Left ventricle myocardium inferior (tissue), 1 donor: ENCODE measurements at regions not wholly inside any gene's neighbourhood (a gene's known extent, or its start where the extent isn't known, plus 50 kb on each side); places are given as distances from the start of the nearest gene placed in this dataset.
"Not testable (repeated sequence)": the region's sequence is repeated elsewhere in the genome, so short reads cannot be mapped to it uniquely, and the experiment has no call there.

Experiments used
- DNase-seq: peaks from one replicate; pipeline ENCODE4 v3.0.0-alpha.2; 2020
- H3K27ac ChIP-seq: fragments of 200-600 bp; replicated peaks from 2 replicates; pipeline ENCODE4 v1.8.0; 2021
- H3K27me3 ChIP-seq: fragments of 200-600 bp; 2 replicates; pipeline ENCODE4 v1.8.0; 2021; ENCODE audit warnings: low read depth
- H3K36me3 ChIP-seq: fragments of 200-600 bp; 2 replicates; pipeline ENCODE4 v1.8.0; 2021
- H3K4me1 ChIP-seq: fragments of 200-600 bp; 2 replicates; pipeline ENCODE4 v1.8.0; 2021
- H3K4me3 ChIP-seq: fragments of 200-600 bp; 2 replicates; pipeline ENCODE4 v1.8.0; 2021; ENCODE audit warnings: mild to moderate bottlenecking, moderate library complexity
- H3K9me3 ChIP-seq: fragments of 200-600 bp; replicated peaks from 2 replicates; pipeline ENCODE4 v1.8.0; 2021
- CTCF ChIP-seq: fragments of 200-600 bp; IDR thresholded peaks from 2 replicates; pipeline ENCODE4 v1.8.0; 2021; ENCODE audit warnings: antibody characterized with exemption, mild to moderate bottlenecking, borderline replicate concordance
- intact Hi-C: fragments of 100-400 bp; cut with micrococcal nuclease; formaldehyde crosslinking; loops from one replicate; pipeline ENCODE4 v1.11.0; 2022
- donor health status: DM: no; HTN: yes; CAD: no; lungs with severe emphysema.

GRCh38 chr7:4345004-4345403, 337.1 kb upstream of the FOXK1 start:
- peaks cover 3% of the 10 kb centered on the region for H3K27me3 ChIP-seq
- no peak for DNase-seq
- H3K36me3 ChIP-seq = no peaks in the 10 kb centered on the region
- TF ChIP-seq CTCF = no peak
- intact Hi-C loops = no loop called here
- H3K9me3 ChIP-seq = peaks cover 30% of the 10 kb centered on the region
- no peak overlapping the region for H3K27ac ChIP-seq
- H3K4me1 ChIP-seq = no peaks in the 10 kb centered on the region
- H3K4me3 ChIP-seq = no peak overlapping the region

DNA sequence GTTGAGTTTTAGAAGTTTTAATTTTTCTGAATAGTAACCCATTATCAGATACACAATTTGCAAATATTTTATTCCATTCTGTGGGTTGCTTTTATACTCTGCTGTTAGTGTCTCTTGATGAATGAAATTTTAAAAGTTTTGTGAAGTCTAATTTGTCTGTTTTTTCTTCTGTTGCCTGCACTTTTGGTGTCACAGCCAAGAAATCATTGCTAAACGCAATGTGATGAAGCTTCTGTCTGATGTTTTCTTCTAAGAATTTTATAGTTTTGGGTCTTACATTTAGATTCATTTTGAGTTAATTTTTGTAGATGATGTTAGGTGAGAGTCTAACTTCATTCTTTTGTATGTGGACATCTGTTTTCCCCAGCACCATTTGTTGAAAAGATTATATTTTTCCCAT, 330.0 kb upstream of the FOXK1 start:
- no peaks in the 10 kb centered on the region for H3K4me1 ChIP-seq
- no peak for TF ChIP-seq CTCF
- no peak overlapping the region for H3K4me3 ChIP-seq
- H3K27ac ChIP-seq = no peak overlapping the region
- no peaks in the 10 kb centered on the region for H3K36me3 ChIP-seq
- H3K9me3 ChIP-seq = peaks cover 30% of the 10 kb centered on the region
- intact Hi-C loops = no loop called here
- peaks cover 9% of the 10 kb centered on the region for H3K27me3 ChIP-seq
- no peak for DNase-seq

DNA sequence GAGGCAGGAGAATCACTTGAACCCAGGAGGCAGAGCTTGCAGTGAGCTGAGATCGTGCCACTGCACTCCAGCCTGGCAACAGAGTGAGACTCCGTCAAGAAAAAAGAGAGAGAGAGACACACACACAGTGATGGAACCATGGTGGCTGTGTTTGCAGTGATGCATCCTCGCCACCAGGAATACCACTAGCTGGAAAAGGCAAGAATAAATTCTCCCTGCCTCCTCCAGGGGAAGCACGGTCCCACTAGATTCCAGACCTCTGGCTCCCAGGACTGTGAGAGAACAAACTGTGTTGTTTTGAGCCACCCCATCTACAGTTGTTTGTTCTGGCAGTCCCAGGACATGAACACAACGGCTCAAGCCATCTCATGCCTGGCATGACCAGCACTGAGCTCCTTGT, 320.3 kb upstream of the FOXK1 start:
- no peak overlapping the region for H3K4me3 ChIP-seq
- peaks cover 44% of the 10 kb centered on the region for H3K27me3 ChIP-seq
- H3K9me3 ChIP-seq = peaks cover 3% of the 10 kb centered on the region
- H3K27ac ChIP-seq = no peak overlapping the region
- no peak for TF ChIP-seq CTCF
- no peak for DNase-seq
- H3K36me3 ChIP-seq = no peaks in the 10 kb centered on the region
- H3K4me1 ChIP-seq = no peaks in the 10 kb centered on the region
- intact Hi-C loops = no loop called here

GRCh38 chr7:4383584-4383983, 298.5 kb upstream of the FOXK1 start:
- intact Hi-C loops = no loop called here
- no peak for DNase-seq
- no peak overlapping the region for H3K4me3 ChIP-seq

DNA sequence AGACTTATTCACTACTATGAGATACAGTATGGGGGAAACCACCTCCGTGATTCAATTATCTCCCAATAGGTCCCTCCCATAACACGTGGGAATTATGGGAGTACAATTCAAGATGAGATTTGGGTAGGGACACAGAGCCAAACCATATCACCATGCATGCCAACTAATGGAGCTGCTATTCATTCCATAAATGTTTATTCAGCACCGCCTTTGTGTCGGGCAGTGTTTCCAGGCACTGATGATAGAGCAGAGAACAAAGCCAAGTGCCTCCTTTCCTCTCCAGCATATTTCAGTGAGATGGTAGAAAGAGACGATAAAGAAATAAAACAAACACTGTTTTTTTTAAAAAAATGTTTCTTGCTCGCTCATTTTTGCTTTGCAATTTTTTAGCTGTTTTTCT, 295.9 kb upstream of the FOXK1 start:
- H3K9me3 ChIP-seq = peaks cover 4% of the 10 kb centered on the region
- no peaks in the 10 kb centered on the region for H3K27me3 ChIP-seq
- no peaks in the 10 kb centered on the region for H3K4me1 ChIP-seq
- no peaks in the 10 kb centered on the region for H3K36me3 ChIP-seq
- no peak overlapping the region for H3K4me3 ChIP-seq
- intact Hi-C loops = no loop called here
- H3K27ac ChIP-seq = no peak overlapping the region
- no peak for TF ChIP-seq CTCF
- DNase-seq = no peak

More at GRCh38 chr7:4383584-4383983, 298.5 kb upstream of the FOXK1 start:
- Histone ChIP-seq H3K4me1 (no peaks in the 10 kb centered on the region), H3K27me3 (no peaks in the 10 kb centered on the region), H3K27ac (no peak overlapping the region), H3K36me3 (no peaks in the 10 kb centered on the region), H3K9me3 (peaks cover 25% of the 10 kb centered on the region)
- TF ChIP-seq CTCF = no peak

GRCh38 chr7:4391103-4391502, 291.0 kb upstream of the FOXK1 start:
- H3K4me1 ChIP-seq, H3K27ac ChIP-seq, intact Hi-C loops, H3K27me3 ChIP-seq, H3K4me3 ChIP-seq, H3K36me3 ChIP-seq, DNase-seq: not testable (repeated sequence)
- H3K9me3 ChIP-seq = peaks cover 17% of the 10 kb centered on the region
